Brain pericyte (primary cell): ENCODE measurements at regions not wholly inside any gene's neighbourhood (a gene's known extent, or its start where the extent isn't known, plus 50 kb on each side); places are given as distances from the start of the nearest gene placed in this dataset.

Experiments used
- DNase-seq: peaks from one replicate; pipeline ENCODE4 v3.0.0-alpha.2; 2012; ENCODE audit warnings: low read depth, low spot score

DNA sequence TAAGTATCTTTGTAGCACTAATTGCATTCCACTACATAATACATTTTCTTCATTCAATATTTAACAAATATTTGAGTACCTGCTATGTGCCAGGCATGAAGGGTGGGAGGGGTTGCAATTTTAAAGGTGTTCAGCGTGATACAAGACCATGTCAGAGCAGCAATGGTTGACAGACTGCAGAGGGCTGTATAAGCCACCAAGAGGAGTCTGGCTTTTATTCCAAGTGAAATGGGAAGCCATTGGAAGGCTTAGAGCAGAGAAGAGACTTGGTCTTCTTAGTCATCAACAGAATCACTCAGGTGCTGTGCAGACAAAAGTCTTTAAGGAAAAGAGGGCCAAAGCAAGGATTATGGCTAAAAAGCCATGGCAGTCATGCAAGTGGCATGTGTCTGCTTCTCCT, 360.8 kb upstream of the ARID1B start:
- DNase-seq: no peak

DNA sequence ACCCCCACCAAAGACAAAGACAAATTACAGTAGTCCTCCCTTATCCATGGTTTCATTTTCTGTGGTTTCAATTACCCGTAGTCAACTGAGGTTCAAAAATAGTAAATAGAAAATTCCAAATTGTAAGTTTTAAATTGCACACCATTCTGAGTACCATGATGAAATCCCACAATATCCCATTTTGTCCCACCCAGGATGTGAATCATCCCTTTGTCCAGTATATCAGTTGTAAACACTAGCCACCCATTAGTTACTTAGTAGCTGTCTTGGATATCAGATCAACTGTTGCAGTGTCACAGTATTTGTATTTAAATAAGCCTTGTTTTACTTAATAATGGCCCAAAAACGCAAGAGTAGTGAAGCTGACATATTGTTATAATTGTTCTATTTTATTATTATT, 364.0 kb upstream of the ARID1B start:
- no peak for DNase-seq

- no peak for DNase-seq
Measured at GRCh38 chr6:156410649-156411048, 366.5 kb upstream of the ARID1B start.

- DNase-seq: no peak
Measured at GRCh38 chr6:156408655-156409054, 368.5 kb upstream of the ARID1B start.

GRCh38 chr6:156407334-156407733, 369.8 kb upstream of the ARID1B start:
- DNase-seq: no peak

- DNase-seq: no peak
Measured at GRCh38 chr6:156406688-156407087, 370.5 kb upstream of the ARID1B start.

- no peak for DNase-seq
Measured at GRCh38 chr6:156406099-156406498, 371.1 kb upstream of the ARID1B start.

- no peak for DNase-seq
Measured at GRCh38 chr6:156402628-156403027, 374.6 kb upstream of the ARID1B start.

- DNase-seq: no peak
Measured at GRCh38 chr6:156402227-156402626, 375.0 kb upstream of the ARID1B start.

- no peak for DNase-seq
Measured at GRCh38 chr6:156400487-156400886, 376.7 kb upstream of the ARID1B start.

DNA sequence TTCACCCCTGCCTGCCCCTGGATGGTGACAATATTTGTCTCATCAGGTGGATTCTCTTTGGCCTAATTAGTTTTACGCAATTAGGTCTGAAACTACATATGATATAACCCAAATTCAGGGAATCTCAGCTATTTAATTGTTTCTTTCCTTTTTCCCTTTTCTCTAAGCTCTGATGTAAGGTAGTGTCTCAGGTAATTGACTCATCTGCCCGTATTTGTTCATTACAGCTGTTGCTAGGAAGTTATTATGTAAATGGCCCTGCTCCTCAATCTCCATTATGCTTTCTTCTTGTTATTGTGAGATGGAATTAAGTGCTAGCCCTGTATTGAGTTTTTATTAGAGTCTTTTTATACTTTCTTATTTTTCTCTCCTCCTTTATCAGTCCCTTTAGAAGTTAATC, 378.2 kb upstream of the ARID1B start:
- no peak for DNase-seq

DNA sequence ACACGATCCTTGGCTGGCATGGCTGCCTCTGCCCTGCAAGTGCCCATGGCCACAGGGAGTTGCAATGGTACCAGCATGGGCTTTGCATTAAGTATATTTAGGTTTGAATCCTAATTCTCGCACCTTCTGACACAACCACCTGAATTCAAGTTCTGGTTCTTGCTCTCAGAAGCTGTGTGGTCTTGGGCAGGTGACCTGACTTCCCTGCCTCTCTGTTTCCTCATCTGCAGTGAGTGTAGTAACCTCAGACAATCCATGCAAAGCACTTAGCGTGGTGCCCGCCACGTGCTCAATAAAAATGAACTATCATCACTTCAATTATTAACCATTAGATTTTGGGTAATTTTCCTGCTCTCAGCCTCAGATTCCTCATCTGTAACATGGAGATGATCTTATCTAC, 378.8 kb upstream of the ARID1B start:
- no peak for DNase-seq

DNA sequence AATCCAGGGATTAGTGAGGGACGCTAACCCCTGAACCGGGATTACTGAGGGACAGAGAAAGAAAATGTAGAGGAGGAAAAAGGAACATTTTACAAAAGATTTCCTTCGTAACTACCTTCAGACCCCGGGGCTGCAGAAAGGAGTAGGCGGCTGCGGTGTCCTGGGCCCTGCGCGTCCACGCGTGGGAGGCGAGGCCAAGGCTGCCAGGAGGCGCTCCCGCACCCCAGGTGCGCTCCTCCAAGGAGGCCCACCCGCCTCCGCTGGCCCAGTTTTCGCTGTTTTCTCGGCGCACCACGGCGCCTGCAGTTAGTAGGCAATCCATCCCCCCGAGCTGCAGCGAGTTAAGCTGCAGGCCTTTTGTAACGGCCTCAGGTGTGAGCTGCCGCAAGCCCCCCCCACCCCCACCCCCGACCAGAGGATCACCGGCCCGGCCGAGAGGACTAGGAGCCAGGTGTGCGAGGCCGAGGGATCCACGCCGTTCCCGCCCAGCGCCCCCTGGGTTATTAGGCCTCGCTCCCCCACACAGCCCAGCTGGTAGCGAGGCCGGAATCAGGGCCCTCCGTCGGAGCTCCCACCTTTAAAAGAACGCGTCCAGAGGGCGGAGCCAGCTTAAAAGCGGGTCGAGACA, 380.3 kb upstream of the ARID1B start:
- no peak for DNase-seq

DNA sequence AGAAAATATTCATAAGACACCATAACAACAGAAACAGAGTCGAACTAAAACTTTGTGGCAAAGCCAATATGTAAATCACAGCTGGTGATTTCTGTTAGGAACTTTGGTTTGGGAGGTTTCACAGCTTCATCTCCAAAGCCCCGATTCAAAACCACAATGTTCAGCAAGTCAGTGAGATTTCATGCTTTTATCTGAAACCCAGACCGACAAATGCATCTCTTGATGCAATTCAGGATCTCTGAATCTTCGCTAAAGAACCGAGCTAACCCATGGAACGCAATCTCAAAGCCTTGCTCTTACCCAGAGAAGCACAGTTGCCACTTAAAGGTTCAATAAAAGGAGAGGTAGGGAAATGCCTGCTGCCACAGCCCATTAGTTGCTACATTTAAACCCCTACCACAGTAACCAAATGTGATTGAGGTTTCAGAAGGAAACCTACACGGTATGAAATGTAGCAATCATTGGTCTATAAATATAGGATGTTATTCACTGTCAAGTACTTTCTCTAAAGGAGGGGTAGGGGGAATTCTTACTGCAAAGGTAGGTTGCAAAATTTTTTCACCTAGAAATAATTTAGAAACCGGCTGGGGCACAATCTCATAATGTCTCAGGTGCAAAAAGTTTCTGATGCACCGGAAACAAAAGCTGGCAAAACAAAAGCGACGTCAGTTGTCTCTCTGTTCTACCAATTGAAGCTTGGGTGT, 381.0 kb upstream of the ARID1B start:
- DNase-seq: no peak

DNA sequence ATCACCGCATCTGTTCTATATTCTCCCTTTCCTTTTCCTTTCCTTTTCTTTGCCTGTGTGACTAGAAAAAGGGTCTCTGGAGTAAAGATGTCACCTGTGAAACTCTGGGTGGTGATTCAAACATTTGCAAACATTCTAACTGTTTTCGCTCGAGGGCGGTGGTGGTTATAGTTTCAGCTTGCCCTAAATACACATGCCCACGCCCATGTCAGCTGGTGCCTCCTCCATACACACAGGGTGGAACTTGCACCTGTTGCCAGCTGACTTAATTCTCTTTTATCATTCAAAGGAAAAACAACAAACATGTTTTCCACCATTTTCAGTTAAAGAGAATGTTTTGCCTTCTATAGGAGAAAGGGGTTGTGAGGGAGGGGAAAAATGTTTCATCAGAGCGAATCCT, 381.9 kb upstream of the ARID1B start:
- DNase-seq: no peak

DNA sequence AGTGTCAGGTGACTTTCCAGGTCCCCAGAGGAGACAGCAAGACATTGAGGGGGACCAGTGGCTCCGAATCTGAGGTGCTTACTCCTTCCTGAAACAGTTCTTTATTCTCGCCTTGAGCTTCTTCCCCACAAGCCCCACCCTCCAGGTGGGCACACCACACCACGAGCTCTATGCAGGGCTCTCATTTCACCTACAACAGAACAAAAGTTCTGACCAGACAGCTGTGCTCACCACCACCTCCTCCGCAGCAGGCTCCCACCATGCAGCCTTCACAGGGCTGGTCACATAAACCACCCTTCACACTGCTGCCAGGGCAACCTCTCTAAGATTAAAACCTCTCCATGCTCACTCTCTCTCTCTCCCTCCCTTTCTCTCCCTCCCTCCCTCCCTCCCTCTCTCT, 384.5 kb upstream of the ARID1B start:
- no peak for DNase-seq

DNA sequence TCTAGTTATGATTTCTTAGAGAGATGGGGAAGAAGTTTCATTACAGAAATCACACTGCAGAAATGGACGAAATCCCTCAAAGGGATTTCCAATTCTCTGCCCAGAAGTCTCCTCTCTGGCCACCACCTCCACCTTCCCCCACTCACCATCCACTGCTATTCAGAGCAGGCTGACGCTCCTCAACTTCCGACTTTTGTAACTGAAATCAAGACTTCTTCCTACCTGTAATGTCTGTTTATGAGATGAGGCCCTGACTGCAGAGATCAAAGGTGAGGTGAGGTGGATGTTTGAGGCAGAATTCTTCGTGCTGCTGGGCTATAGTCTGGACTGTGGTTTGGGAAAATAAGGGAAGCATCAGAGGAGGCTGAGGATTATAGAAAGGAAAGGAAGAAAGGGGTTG, 385.2 kb upstream of the ARID1B start:
- DNase-seq: no peak

DNA sequence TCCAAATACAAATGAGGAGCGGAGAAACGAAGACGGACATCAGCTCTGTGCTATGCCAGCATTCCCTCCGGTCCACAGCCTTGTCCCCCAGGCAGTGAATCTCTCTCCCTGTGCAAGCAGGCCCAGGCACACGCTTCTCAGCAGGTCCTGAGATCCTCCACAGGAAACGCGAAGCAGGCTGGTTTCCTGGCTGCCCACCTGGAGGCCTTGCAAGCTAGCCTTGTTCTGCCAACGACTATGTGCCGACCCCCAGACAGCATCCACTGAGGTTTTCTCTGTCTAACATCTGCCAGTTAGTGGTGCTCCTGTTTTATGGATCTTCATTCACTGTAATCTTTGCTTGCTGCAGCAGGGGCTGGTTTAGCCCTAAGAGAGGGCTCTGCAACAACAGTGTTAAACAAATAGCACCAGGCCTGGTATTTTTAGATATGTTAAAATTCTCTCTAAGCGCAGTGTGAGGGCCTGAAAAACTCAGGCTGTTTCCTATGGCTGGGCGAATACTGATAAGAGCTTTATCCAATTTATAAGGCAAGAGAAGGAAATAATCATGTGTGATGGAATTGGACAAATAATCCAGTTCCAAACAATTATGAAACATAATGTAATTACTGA, 386.0 kb upstream of the ARID1B start:
- DNase-seq: no peak

DNA sequence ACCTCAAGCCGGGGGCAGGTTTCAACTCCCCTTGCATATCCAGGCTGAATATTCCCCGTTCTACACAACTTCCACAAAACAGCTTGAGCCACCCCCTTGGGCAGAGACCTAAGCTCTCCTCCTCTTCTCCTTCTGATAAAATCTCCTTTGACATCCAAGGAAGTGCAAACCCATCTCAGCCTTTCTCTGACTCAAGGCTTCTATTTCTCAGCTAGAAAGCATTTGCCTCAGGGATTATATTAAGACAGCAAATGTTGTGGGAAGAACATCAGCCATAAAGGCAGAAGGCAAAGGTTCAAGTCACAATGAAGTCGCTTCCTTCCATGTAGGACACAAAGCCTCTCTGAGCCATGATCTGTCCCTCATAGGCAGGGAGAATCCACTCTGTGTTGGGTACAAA, 386.6 kb upstream of the ARID1B start:
- no peak for DNase-seq

- no peak for DNase-seq
Measured at GRCh38 chr6:156389296-156389695, 387.9 kb upstream of the ARID1B start.

DNA sequence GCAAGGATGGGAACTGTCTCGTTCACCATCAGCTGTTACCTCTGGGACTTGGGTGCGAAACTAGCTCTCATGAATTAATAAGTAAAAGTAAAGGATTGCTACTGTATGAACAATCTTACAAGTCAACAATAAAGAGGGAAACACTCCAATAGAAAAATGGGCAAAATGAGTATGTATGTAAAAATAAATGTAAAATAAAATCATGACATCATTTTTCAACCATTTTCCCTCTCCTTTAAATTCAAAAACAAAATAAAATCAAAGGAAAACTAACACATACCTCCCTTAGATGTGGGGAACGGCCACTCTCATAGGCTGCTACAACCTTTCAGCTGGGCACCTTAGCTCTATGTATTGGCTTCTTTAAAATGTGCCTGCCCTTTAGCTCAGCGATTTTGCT, 389.7 kb upstream of the ARID1B start:
- no peak for DNase-seq

DNA sequence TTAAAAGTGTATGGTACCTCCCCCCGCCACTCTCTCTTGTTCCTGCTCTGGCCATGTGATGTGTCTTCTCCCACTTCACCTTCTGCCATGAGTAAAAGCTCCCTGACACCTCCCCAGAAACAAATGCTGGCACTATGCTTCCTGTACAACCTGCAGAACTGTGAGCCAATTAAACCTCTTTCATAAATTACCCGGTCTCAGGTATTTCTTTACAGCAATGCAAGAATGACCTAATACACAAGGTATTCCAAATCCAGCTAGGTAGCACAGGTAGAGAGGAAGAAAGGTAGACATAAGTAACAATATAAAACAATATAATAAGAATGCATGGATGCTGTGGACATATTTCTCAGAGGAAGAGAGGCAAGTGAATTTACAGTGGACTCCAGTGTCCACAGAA, 394.1 kb upstream of the ARID1B start:
- DNase-seq: no peak
